ENCODE measurements at regions not wholly inside any gene's neighbourhood (a gene's known extent, or its start where the extent isn't known, plus 50 kb on each side); places are given as distances from the start of the nearest gene placed in this dataset.

DNA sequence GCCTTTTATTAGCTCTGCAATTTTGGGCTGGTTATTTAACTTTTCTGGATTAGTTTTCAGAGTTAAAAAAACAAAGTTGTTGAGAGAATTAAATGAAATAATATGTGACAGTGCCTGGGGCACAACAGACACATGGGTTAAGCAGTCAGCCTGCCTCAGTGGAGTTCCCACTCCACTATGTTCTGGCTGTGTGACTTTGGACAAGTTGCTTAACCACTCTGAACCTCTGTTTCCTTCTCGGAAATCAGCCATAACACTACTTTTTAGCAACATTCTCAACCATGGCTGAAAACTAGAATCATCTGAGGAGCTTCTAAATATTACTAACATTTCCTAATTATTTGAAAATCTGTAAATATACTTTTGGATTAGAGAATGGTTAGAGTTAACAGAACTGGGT is 56.5 kb upstream of the SLC6A11 start:
- ATAC-seq: no peak
- WGBS, 2 donors (ENCODE audit: low coverage in 1 of 2): 50 to 91% methylated on average over 1 of the region's 1 CpG

DNA sequence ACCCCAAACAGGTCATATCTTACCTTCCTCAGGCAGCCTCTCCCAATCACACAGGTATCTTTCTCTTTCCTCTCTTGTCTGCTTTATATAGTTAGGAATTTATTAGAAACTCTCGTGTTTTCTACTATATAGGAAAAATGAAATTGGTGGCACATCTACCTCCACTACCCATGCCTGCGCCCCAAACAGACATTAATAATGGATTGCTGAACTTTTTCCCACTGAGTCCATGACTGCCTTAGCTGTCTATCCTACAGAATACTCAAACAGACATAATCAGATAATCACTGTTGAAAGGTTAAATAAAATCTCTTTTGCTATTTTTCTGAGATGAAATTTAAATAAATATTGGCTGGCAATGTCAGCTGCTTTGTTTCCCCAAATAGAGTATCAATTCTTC is 55.8 kb upstream of the SLC6A11 start:
- 81 to 82% methylated on average over 2 of the region's 2 CpGs for WGBS, 2 donors (ENCODE audit: low coverage in 1 of 2)
- H3K27me3 ChIP-seq: peaks cover 74% of the 10 kb centered on the region
- ATAC-seq: no peak
- no peaks in the 10 kb centered on the region for H3K9me3 ChIP-seq
- H3K4me3 ChIP-seq: no peak overlapping the region
- no peaks in the 10 kb centered on the region for H3K36me3 ChIP-seq
- no peaks in the 10 kb centered on the region for H3K4me1 ChIP-seq
- no peak for TF ChIP-seq EP300 (IDR thresholded peaks at IDR 0.05)
- TF ChIP-seq, protein P1, sequence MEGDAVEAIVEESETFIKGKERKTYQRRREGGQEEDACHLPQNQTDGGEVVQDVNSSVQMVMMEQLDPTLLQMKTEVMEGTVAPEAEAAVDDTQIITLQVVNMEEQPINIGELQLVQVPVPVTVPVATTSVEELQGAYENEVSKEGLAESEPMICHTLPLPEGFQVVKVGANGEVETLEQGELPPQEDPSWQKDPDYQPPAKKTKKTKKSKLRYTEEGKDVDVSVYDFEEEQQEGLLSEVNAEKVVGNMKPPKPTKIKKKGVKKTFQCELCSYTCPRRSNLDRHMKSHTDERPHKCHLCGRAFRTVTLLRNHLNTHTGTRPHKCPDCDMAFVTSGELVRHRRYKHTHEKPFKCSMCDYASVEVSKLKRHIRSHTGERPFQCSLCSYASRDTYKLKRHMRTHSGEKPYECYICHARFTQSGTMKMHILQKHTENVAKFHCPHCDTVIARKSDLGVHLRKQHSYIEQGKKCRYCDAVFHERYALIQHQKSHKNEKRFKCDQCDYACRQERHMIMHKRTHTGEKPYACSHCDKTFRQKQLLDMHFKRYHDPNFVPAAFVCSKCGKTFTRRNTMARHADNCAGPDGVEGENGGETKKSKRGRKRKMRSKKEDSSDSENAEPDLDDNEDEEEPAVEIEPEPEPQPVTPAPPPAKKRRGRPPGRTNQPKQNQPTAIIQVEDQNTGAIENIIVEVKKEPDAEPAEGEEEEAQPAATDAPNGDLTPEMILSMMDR (IDR thresholded peaks at IDR 0.05): no peak
- TF ChIP-seq POLR2A (IDR thresholded peaks at IDR 0.05): no peak
- TF ChIP-seq POLR2AphosphoS5 (IDR thresholded peaks at IDR 0.05): no peak
- H3K27ac ChIP-seq: no peak overlapping the region

More for the DNA sequence above, 56.5 kb upstream of the SLC6A11 start:
- Histone ChIP-seq H3K4me3 (no peak overlapping the region), H3K9me3 (no peaks in the 10 kb centered on the region), H3K27ac (no peak overlapping the region), H3K4me1 (no peaks in the 10 kb centered on the region), H3K36me3 (no peaks in the 10 kb centered on the region), H3K27me3 (peaks cover 76% of the 10 kb centered on the region)
- TF ChIP-seq POLR2AphosphoS5 (IDR thresholded peaks at IDR 0.05): no peak
- no peak for TF ChIP-seq POLR2A (IDR thresholded peaks at IDR 0.05)
- TF ChIP-seq, protein P1 (IDR thresholded peaks at IDR 0.05): no peak
- no peak for TF ChIP-seq EP300 (IDR thresholded peaks at IDR 0.05)

DNA sequence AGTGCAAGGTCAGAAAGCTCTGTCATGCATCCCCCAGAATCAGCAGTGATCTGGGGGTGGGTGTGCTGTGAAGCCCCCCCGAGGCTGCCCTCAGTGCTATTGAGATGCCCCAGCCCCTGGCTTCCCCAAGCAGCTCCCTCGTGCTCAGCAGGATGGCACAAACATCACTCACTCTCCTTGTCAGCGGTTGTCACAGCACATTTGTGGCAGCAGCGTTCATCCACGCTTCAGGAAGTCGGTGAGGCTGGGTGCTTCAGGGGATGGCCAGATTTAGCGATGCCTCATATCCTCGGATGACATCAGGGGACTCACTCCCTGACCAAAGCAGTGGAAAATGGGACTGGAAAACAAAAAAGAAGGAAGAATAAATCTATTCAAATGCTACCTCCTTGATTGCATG is 54.4 kb upstream of the SLC6A11 start:
- no peak for ATAC-seq
- Histone ChIP-seq H3K36me3 (no peaks in the 10 kb centered on the region), H3K4me1 (no peaks in the 10 kb centered on the region), H3K4me3 (no peak overlapping the region), H3K9me3 (no peaks in the 10 kb centered on the region), H3K27ac (no peak overlapping the region), H3K27me3 (peaks cover 78% of the 10 kb centered on the region)
- WGBS, 2 donors (ENCODE audit: low coverage in 1 of 2): 5 to 20% methylated on average over 2 to 7 of the region's 8 CpGs
- TF ChIP-seq POLR2AphosphoS5 (IDR thresholded peaks at IDR 0.05) (no peak), POLR2A (IDR thresholded peaks at IDR 0.05) (no peak), EP300 (IDR thresholded peaks at IDR 0.05) (no peak)
- TF ChIP-seq, protein P1 (IDR thresholded peaks at IDR 0.05): no peak

DNA sequence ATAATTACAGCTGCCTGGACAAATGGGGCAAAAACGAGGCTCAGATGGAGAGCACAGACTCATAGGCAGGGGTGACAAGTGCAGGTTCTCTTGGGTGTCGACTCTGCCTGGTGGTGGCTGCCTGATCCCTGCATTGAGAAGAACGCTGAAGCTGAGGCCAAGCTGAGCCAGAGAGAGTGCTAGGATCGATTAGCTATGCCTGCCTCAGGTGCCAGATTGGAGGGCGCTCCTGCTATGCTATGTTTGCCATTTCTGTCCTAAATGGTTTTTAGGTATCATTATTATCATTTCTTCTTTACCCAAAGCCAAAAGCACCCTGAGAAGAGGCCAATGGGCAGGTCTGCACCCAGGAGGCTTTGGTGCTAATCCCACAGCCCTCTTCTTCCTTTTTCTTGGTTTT is 53.9 kb upstream of the SLC6A11 start:
- no peak overlapping the region for H3K27ac ChIP-seq
- H3K36me3 ChIP-seq: no peaks in the 10 kb centered on the region
- no peak overlapping the region for H3K4me3 ChIP-seq
- H3K9me3 ChIP-seq: no peaks in the 10 kb centered on the region
- TF ChIP-seq POLR2AphosphoS5 (IDR thresholded peaks at IDR 0.05): no peak
- TF ChIP-seq, protein P1 (IDR thresholded peaks at IDR 0.05): no peak
- TF ChIP-seq EP300 (IDR thresholded peaks at IDR 0.05): no peak
- no peak for TF ChIP-seq POLR2A (IDR thresholded peaks at IDR 0.05)
- H3K27me3 ChIP-seq: peaks cover 78% of the 10 kb centered on the region
- 34 to 80% methylated on average over 1 to 4 of the region's 5 CpGs for WGBS, 2 donors (ENCODE audit: low coverage in 1 of 2)
- no peak for ATAC-seq
- no peaks in the 10 kb centered on the region for H3K4me1 ChIP-seq

DNA sequence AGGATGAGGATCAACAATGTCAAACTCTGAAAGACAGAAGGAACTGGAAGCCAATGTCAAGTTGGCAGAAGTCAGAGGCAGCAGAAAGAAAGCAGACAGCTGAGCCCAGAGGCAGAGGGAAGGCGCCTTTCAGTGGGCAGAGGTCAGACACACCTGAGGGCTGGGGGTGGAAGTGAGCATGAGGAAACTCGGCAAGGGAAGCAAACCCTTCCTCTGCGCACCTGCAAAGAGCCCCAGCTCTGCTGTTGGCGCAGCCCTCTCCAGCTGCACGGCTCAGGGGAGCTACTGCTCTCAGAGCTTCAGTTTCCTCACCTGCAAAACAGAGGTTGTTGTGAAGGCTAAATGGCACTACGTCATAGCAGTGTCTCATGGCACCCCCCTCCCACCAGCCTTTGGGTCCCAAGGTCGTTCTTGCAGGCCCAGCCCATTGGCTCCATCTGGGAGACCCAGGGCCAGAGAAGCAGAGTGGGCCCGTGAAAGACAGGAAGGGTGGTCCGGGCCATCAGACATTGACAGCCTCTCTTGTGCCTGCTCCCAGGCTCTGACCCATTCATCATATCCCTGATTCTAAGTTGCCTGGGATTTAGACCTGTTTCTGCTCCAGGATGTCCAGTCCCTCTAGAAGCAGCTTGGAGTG is 53.3 kb upstream of the SLC6A11 start:
- TF ChIP-seq, protein P1 (IDR thresholded peaks at IDR 0.05): no peak
- TF ChIP-seq POLR2AphosphoS5 (IDR thresholded peaks at IDR 0.05) (no peak), EP300 (IDR thresholded peaks at IDR 0.05) (no peak), POLR2A (IDR thresholded peaks at IDR 0.05) (no peak)
- no peak for ATAC-seq

More for the DNA sequence above, 53.3 kb upstream of the SLC6A11 start:
- Histone ChIP-seq H3K9me3 (no peaks in the 10 kb centered on the region), H3K36me3 (no peaks in the 10 kb centered on the region), H3K4me3 (no peak overlapping the region), H3K27me3 (peaks cover 80% of the 10 kb centered on the region), H3K27ac (no peak overlapping the region), H3K4me1 (no peaks in the 10 kb centered on the region)
- WGBS, 2 donors (ENCODE audit: low coverage in 1 of 2): 58 to 73% methylated on average over 3 to 4 of the region's 9 CpGs

Measured in gastroesophageal sphincter (tissue), 4 donors.